ENCODE measurements at regions not wholly inside any gene's neighbourhood (a gene's known extent, or its start where the extent isn't known, plus 50 kb on each side); places are given as distances from the start of the nearest gene placed in this dataset.
"Not testable (repeated sequence)": the region's sequence is repeated elsewhere in the genome, so short reads cannot be mapped to it uniquely, and the experiment has no call there.

DNA sequence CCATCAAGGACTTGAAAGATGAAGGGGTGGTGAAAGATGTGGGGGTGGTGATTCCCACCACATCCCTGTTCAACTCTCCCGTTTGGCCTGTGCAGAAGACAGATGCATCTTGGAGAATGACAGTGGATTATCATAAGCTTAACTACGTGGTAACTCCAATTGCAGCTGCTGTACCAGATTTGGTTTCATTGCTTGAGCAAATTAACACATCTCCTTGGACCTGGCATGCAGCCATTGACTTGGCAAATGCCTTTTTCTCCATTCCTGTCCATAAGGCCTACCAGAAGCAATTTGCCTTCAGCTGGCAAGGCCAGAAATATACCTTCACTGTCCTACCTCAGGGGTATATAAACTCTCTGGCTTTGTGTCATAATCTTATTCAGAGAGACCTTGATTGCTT, 746.3 kb downstream of the DNAH5 start:
- TF ChIP-seq, protein P1, sequence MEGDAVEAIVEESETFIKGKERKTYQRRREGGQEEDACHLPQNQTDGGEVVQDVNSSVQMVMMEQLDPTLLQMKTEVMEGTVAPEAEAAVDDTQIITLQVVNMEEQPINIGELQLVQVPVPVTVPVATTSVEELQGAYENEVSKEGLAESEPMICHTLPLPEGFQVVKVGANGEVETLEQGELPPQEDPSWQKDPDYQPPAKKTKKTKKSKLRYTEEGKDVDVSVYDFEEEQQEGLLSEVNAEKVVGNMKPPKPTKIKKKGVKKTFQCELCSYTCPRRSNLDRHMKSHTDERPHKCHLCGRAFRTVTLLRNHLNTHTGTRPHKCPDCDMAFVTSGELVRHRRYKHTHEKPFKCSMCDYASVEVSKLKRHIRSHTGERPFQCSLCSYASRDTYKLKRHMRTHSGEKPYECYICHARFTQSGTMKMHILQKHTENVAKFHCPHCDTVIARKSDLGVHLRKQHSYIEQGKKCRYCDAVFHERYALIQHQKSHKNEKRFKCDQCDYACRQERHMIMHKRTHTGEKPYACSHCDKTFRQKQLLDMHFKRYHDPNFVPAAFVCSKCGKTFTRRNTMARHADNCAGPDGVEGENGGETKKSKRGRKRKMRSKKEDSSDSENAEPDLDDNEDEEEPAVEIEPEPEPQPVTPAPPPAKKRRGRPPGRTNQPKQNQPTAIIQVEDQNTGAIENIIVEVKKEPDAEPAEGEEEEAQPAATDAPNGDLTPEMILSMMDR (IDR thresholded peaks at IDR 0.05) = not testable (repeated sequence)
- TF ChIP-seq, protein P2, sequence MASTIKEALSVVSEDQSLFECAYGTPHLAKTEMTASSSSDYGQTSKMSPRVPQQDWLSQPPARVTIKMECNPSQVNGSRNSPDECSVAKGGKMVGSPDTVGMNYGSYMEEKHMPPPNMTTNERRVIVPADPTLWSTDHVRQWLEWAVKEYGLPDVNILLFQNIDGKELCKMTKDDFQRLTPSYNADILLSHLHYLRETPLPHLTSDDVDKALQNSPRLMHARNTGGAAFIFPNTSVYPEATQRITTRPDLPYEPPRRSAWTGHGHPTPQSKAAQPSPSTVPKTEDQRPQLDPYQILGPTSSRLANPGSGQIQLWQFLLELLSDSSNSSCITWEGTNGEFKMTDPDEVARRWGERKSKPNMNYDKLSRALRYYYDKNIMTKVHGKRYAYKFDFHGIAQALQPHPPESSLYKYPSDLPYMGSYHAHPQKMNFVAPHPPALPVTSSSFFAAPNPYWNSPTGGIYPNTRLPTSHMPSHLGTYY (CRISPR knock-in tag; IDR thresholded peaks at IDR 0.05) = not testable (repeated sequence)
- TF ChIP-seq, protein P3, sequence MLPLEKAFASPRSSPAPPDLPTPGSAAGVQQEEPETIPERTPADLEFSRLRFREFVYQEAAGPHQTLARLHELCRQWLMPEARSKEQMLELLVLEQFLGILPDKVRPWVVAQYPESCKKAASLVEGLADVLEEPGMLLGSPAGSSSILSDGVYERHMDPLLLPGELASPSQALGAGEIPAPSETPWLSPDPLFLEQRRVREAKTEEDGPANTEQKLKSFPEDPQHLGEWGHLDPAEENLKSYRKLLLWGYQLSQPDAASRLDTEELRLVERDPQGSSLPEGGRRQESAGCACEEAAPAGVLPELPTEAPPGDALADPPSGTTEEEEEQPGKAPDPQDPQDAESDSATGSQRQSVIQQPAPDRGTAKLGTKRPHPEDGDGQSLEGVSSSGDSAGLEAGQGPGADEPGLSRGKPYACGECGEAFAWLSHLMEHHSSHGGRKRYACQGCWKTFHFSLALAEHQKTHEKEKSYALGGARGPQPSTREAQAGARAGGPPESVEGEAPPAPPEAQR (CRISPR knock-in tag; IDR thresholded peaks at IDR 0.05) = not testable (repeated sequence)
- not testable (repeated sequence) for TF ChIP-seq NFE2L1 (CRISPR knock-in tag; IDR thresholded peaks at IDR 0.05); CREB1 (CRISPR knock-in tag; IDR thresholded peaks at IDR 0.05); FOXJ3 (CRISPR knock-in tag; IDR thresholded peaks at IDR 0.05; ENCODE audit: borderline replicate concordance)
- TF ChIP-seq, protein P4, sequence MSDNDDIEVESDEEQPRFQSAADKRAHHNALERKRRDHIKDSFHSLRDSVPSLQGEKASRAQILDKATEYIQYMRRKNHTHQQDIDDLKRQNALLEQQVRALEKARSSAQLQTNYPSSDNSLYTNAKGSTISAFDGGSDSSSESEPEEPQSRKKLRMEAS (CRISPR knock-in tag; IDR thresholded peaks at IDR 0.05) = not testable (repeated sequence)

Data from WTC11 (cell line).